ENCODE measurements at regions not wholly inside any gene's neighbourhood (a gene's known extent, or its start where the extent isn't known, plus 50 kb on each side); places are given as distances from the start of the nearest gene placed in this dataset.
A peak's percentile ranks its signal among the peaks of the same experiment; 100 is the strongest.

- no peak for DNase-seq (ENCODE audit: low read depth)
Measured at GRCh38 chr15:29611057-29611456, 211.2 kb downstream of the TJP1 start.

- DNase-seq (ENCODE audit: low read depth) = peak; percentile 27
Measured at GRCh38 chr15:29601811-29602210, 220.5 kb downstream of the TJP1 start.

- DNase-seq (ENCODE audit: low read depth) = no peak
Measured at GRCh38 chr15:29600262-29600661, 222.0 kb downstream of the TJP1 start.

GRCh38 chr15:29596266-29596665, 226.0 kb downstream of the TJP1 start:
- DNase-seq (ENCODE audit: low read depth) = peak; percentile 69

GRCh38 chr15:29593629-29594028, 228.6 kb downstream of the TJP1 start:
- DNase-seq (ENCODE audit: low read depth) = no peak

GRCh38 chr15:29593111-29593510, 229.2 kb downstream of the TJP1 start:
- DNase-seq (ENCODE audit: low read depth) = no peak

- DNase-seq (ENCODE audit: low read depth) = no peak
Measured at GRCh38 chr15:29590701-29591100, 231.6 kb downstream of the TJP1 start.

GRCh38 chr15:29589975-29590374, 232.3 kb downstream of the TJP1 start:
- no peak for DNase-seq (ENCODE audit: low read depth)

GRCh38 chr15:29589416-29589815, 232.9 kb downstream of the TJP1 start:
- DNase-seq (ENCODE audit: low read depth) = no peak

GRCh38 chr15:29573197-29573838, 248.9 kb downstream of the TJP1 start:
- DNase-seq (ENCODE audit: low read depth) = no peak

GRCh38 chr15:29571792-29572431, 250.4 kb downstream of the TJP1 start:
- DNase-seq (ENCODE audit: low read depth) = peak; percentile 3

GRCh38 chr15:29570948-29571791, 251.1 kb downstream of the TJP1 start:
- DNase-seq (ENCODE audit: low read depth) = peak; percentile 16

- peak; percentile 11 for DNase-seq (ENCODE audit: low read depth)
Measured at GRCh38 chr15:29570121-29570947, 251.9 kb downstream of the TJP1 start.

- DNase-seq (ENCODE audit: low read depth) = no peak
Measured at GRCh38 chr15:29569533-29570092, 252.7 kb downstream of the TJP1 start.

- peak; percentile 10 for DNase-seq (ENCODE audit: low read depth)
Measured at GRCh38 chr15:29568840-29569532, 253.3 kb downstream of the TJP1 start.

GRCh38 chr15:29567336-29567735, 254.9 kb downstream of the TJP1 start:
- DNase-seq (ENCODE audit: low read depth) = no peak

GRCh38 chr15:29566914-29567313, 255.4 kb downstream of the TJP1 start:
- DNase-seq (ENCODE audit: low read depth) = no peak

GRCh38 chr15:29563112-29563511, 259.2 kb downstream of the TJP1 start:
- DNase-seq (ENCODE audit: low read depth) = no peak

- DNase-seq (ENCODE audit: low read depth) = no peak
Measured at GRCh38 chr15:29560896-29561295, 261.4 kb downstream of the TJP1 start.

- DNase-seq (ENCODE audit: low read depth) = no peak
Measured at GRCh38 chr15:29558261-29558660, 264.0 kb downstream of the TJP1 start.

GRCh38 chr15:29557171-29557570, 265.1 kb downstream of the TJP1 start:
- DNase-seq (ENCODE audit: low read depth) = no peak

All from EH (cell line).